ENCODE measurements at regions not wholly inside any gene's neighbourhood (a gene's known extent, or its start where the extent isn't known, plus 50 kb on each side); places are given as distances from the start of the nearest gene placed in this dataset.

GRCh38 chr4:125421547-125421946 lies 106.8 kb downstream of the FAT4 start:
- TF ChIP-seq EZH2phosphoT487 (IDR thresholded peaks at IDR 0.05; ENCODE audit: insufficient read depth, low read depth) = no peak
- TF ChIP-seq EZH2 (IDR thresholded peaks at IDR 0.05; ENCODE audit: insufficient read depth, poor library complexity, severe bottlenecking) = no peak

Data from GM23248 (cell line).